IMR-90 (cell line): ENCODE measurements at regions not wholly inside any gene's neighbourhood (a gene's known extent, or its start where the extent isn't known, plus 50 kb on each side); places are given as distances from the start of the nearest gene placed in this dataset.

Experiments
- ATAC-seq: fragments of 200-7000 bp; cut with Tn5 transposase; 2 replicates; pipeline ENCODE4 v1.9.1; 2020; ENCODE audit warnings: low read depth, mild to moderate bottlenecking, moderate library complexity
- BruUV-seq: library from RNA; stranded (reverse); fragments of 400-500 nt; replicated peaks from 2 replicates; lab custom pipeline; 2021; lab: Mats Ljungman, UMichigan
- CTCF ChIA-PET: fragments of 300-600 bp; formaldehyde crosslinking; extraction: SDS; loops from one replicate; lab custom pipeline; 2021; ENCODE audit warnings: antibody characterized with exemption; lab: Yijun Ruan, JAX
- POLR2A ChIA-PET: fragments of 300-600 bp; sonication (Branson Sonifier 250); formaldehyde crosslinking; loops from one replicate; lab custom pipeline; 2022; ENCODE audit warnings: antibody characterized with exemption; ENCODE audit not compliant: unreplicated experiment; lab: Charles Lee
- DNase-seq: peaks from one replicate; pipeline ENCODE4 v3.0.0; 2013
- H2AFZ ChIP-seq: replicated peaks from 2 replicates; pipeline ENCODE3; 2013; ENCODE audit warnings: low read length, mild to moderate bottlenecking; ENCODE audit not compliant: poor library complexity
- H2AK5ac ChIP-seq: 2 replicates; pipeline ENCODE4 v1.6.1; 2013; ENCODE audit warnings: low read depth, low read length, inconsistent platforms
- H2AK9ac ChIP-seq: replicated peaks from 2 replicates; pipeline ENCODE3; 2013; ENCODE audit warnings: mild to moderate bottlenecking, low read depth, low read length, moderate library complexity; ENCODE audit not compliant: poor library complexity
- H2BK120ac ChIP-seq: 2 replicates; pipeline ENCODE4 v1.6.1; 2013; ENCODE audit warnings: low read depth, low read length, inconsistent platforms
- H2BK15ac ChIP-seq: 3 replicates; pipeline ENCODE4 v1.6.1; 2013; ENCODE audit warnings: low read depth, low read length, inconsistent platforms
- H2BK20ac ChIP-seq: 2 replicates; pipeline ENCODE4 v1.6.1; 2013; ENCODE audit warnings: low read depth, mild to moderate bottlenecking, inconsistent platforms, low read length, moderate library complexity
- H2BK5ac ChIP-seq: 2 replicates; pipeline ENCODE4 v1.6.1; 2013; ENCODE audit warnings: mild to moderate bottlenecking, low read depth, low read length, inconsistent platforms; ENCODE audit not compliant: poor library complexity, severe bottlenecking
- H3K14ac ChIP-seq: replicated peaks from 2 replicates; pipeline ENCODE4 v1.6.1; 2013; ENCODE audit warnings: low read depth, low read length, inconsistent platforms
- H3K18ac ChIP-seq: 2 replicates; pipeline ENCODE4 v1.6.1; 2013; ENCODE audit warnings: low read depth, low read length, control low read depth
- H3K23ac ChIP-seq: 2 replicates; pipeline ENCODE4 v1.6.1; 2013; ENCODE audit warnings: low read depth, low read length, inconsistent platforms
- H3K27ac ChIP-seq: 2 replicates; pipeline ENCODE4 v1.5.1; 2013; ENCODE audit warnings: mild to moderate bottlenecking, control low read depth, low read length; ENCODE audit not compliant: insufficient read depth
- H3K27me3 ChIP-seq: 2 replicates; pipeline ENCODE4 v1.6.1; 2013; ENCODE audit warnings: low read length; ENCODE audit not compliant: control insufficient read depth, insufficient read depth
- H3K36me3 ChIP-seq: 2 replicates; pipeline ENCODE4 v1.6.1; 2013; ENCODE audit warnings: low read length, mixed read lengths; ENCODE audit not compliant: control insufficient read depth, insufficient read depth
- H3K4ac ChIP-seq: 2 replicates; pipeline ENCODE4 v1.6.1; 2013; ENCODE audit warnings: low read depth, low read length, inconsistent platforms
- H3K4me1 ChIP-seq: 2 replicates; pipeline ENCODE4 v1.6.1; 2013; ENCODE audit warnings: low read length, mixed read lengths; ENCODE audit not compliant: control insufficient read depth, insufficient read depth
- H3K4me2 ChIP-seq: 2 replicates; pipeline ENCODE4 v1.6.1; 2013; ENCODE audit warnings: low read depth, mild to moderate bottlenecking, control low read depth, low read length, moderate library complexity
- H3K4me3 ChIP-seq: 2 replicates; pipeline ENCODE4 v1.5.1; 2013; ENCODE audit warnings: low read depth, mild to moderate bottlenecking, control low read depth, low read length, moderate library complexity; ENCODE audit not compliant: insufficient read depth
- H3K56ac ChIP-seq: 2 replicates; pipeline ENCODE4 v1.6.1; 2013; ENCODE audit warnings: low read length, inconsistent platforms; ENCODE audit not compliant: insufficient read depth; ENCODE audit errors: extremely low read depth
- H3K79me1 ChIP-seq, 2 experiments: 2 replicates each; pipeline ENCODE4 v1.6.1; 2013; ENCODE audit warnings: low read length in 2 of 2, inconsistent platforms in 1 of 2, low read depth in 1 of 2
- H3K9ac ChIP-seq: 2 replicates; pipeline ENCODE4 v1.6.1; 2013; ENCODE audit warnings: low read depth, low read length, control low read depth
- H3K9me1 ChIP-seq: 2 replicates; pipeline ENCODE4 v1.6.1; 2013; ENCODE audit warnings: low read length, inconsistent platforms; ENCODE audit not compliant: insufficient read depth
- H3K9me3 ChIP-seq: 2 replicates; pipeline ENCODE4 v1.6.1; 2013; ENCODE audit warnings: low read length; ENCODE audit not compliant: control insufficient read depth, insufficient read depth
- H4K20me1 ChIP-seq: 2 replicates; pipeline ENCODE4 v1.6.1; 2013; ENCODE audit warnings: low read length, inconsistent platforms; ENCODE audit not compliant: insufficient read depth
- H4K5ac ChIP-seq: 2 replicates; pipeline ENCODE4 v1.6.1; 2013; ENCODE audit warnings: mild to moderate bottlenecking, low read depth, low read length, control low read depth
- H4K8ac ChIP-seq, 2 experiments: 2 replicates each; pipeline ENCODE4 v1.6.1; 2013; ENCODE audit warnings: low read depth in 2 of 2, low read length in 2 of 2, control low read depth in 1 of 2, inconsistent platforms in 1 of 2
- H4K91ac ChIP-seq: 2 replicates; pipeline ENCODE4 v1.6.1; 2013; ENCODE audit warnings: low read depth, low read length, inconsistent platforms; ENCODE audit not compliant: insufficient read depth
- CEBPB ChIP-seq: IDR thresholded peaks from 2 replicates; pipeline ENCODE4 v1.6.1; 2012; ENCODE audit warnings: low read depth, low read length, improper control_type of control experiment
- CHD1 ChIP-seq: IDR thresholded peaks from 2 replicates; pipeline ENCODE4 v1.6.1; 2012; ENCODE audit warnings: low read depth, low read length, improper control_type of control experiment
- FOS ChIP-seq: fragments of 150-350 bp; IDR thresholded peaks from 2 replicates; pipeline ENCODE4 v1.6.1; 2016; ENCODE audit warnings: low read depth, low read length
- NFE2L2 ChIP-seq: fragments of 150-350 bp; IDR thresholded peaks from 2 replicates; pipeline ENCODE4 v1.6.1; 2016; ENCODE audit warnings: low read depth, mild to moderate bottlenecking, low read length
- SMC3 ChIP-seq: fragments of 150-350 bp; IDR thresholded peaks from 2 replicates; pipeline ENCODE4 v1.6.1; 2016; ENCODE audit warnings: low read depth, mild to moderate bottlenecking, antibody characterized with exemption, low read length, moderate library complexity
- WGBS, 2 experiments: methylation state at CpG; one replicate each; pipeline versions ENCODE4 v1.1.5 to v1.1.7; 2013; ENCODE audit warnings: missing lambda C conversion rate in 2 of 2; ENCODE audit not compliant: insufficient read length in 1 of 2; ENCODE audit errors: extremely low coverage in 2 of 2; 5-methylcytosine and 5-hydroxymethylcytosine counted together
- dilution Hi-C: fragments of 300-500 bp; cut with HindIII; formaldehyde crosslinking; loops from one replicate; pipeline ENCODE4 v1.14.3; 2018; ENCODE audit warnings: low sequenced_read_pairs; ENCODE audit not compliant: unreplicated experiment
- in situ Hi-C: fragments of 300-500 bp; cut with MboI; formaldehyde crosslinking; loops from 3 replicates; pipeline ENCODE4 v1.14.3; 2019; ENCODE audit warnings: low sequenced_read_pairs, inconsistent platforms, mixed read lengths
- intact Hi-C: fragments of 100-400 bp; cut with micrococcal nuclease; formaldehyde crosslinking; loops from 2 replicates; pipeline ENCODE4 v1.10.0; 2022
- TF ChIP-seq, protein P1 (sequence below): conservative IDR thresholded peaks from 2 replicates; pipeline ENCODE4 v1.5.1; 2012; ENCODE audit warnings: mild to moderate bottlenecking, low read depth, low read length, improper control_type of control experiment
- TF ChIP-seq, protein P2 (sequence below): fragments of 150-350 bp; IDR thresholded peaks from 2 replicates; pipeline ENCODE4 v1.6.1; 2017; ENCODE audit warnings: mild to moderate bottlenecking, antibody characterized with exemption, low read length, low read depth

GRCh38 chr10:28909875-28910274 is 232.6 kb downstream of the BAMBI start:
- dilution Hi-C loops (no loop called here), intact Hi-C loops (loop anchor here (2.0 to 10.0 kb wide), 3 partner anchors 68 to 231 kb away; no protein-coding TSS in a partner anchor), in situ Hi-C loops (no loop called here)
- H3K4me3 ChIP-seq, result no peak overlapping the region
- no peak overlapping the region for H4K5ac ChIP-seq
- no peaks in the 10 kb centered on the region for H4K20me1 ChIP-seq
- peak overlapping the region; percentile 76 for H2BK120ac ChIP-seq
- H3K4me2 ChIP-seq, result no peak overlapping the region
- H3K27me3 ChIP-seq, result no peaks in the 10 kb centered on the region
- H2AFZ ChIP-seq, result no peak overlapping the region
- H3K56ac ChIP-seq, result no peak overlapping the region
- no peaks in the 10 kb centered on the region for H3K9me3 ChIP-seq
- 100% methylated on average over 2 of the region's 5 CpGs; no CpG with 5 or more reads in 1 of the 2 experiments for WGBS, 2 experiments
- no peak for DNase-seq
- no TSS peak for BruUV-seq
- no peaks in the 10 kb centered on the region for H3K36me3 ChIP-seq
- H4K91ac ChIP-seq, result peak overlapping the region; percentile 75
- peak overlapping the region; percentile 39; the same call in 1 of the 2 replicates for H3K14ac ChIP-seq
- peaks cover 9% of the 10 kb centered on the region for H3K9me1 ChIP-seq
- H3K18ac ChIP-seq, result no peak overlapping the region
- no peak overlapping the region for H3K9ac ChIP-seq
- H2AK9ac ChIP-seq, result no peak overlapping the region
- no peak overlapping the region for H2BK5ac ChIP-seq
- POLR2A ChIA-PET, result no interaction called here
- H3K79me1 ChIP-seq, result no peaks in the 10 kb centered on the region
- ATAC-seq, result no peak
- H2BK15ac ChIP-seq, result peak overlapping the region; percentile 67; the same call in 2 of the 3 replicates
- H2AK5ac ChIP-seq, result peak overlapping the region; percentile 94
- H3K4me1 ChIP-seq, result peaks cover 15% of the 10 kb centered on the region
- peak overlapping the region; percentile 69 for H2BK20ac ChIP-seq
- peak overlapping the region in 1 of 2 experiments; percentile 51; a peak in 1 of 4 replicates for H4K8ac ChIP-seq
- no peak overlapping the region for H3K23ac ChIP-seq
- TF ChIP-seq NFE2L2 (no peak), FOS (no peak), SMC3 (no peak), CEBPB (no peak), CHD1 (no peak)
- TF ChIP-seq, protein P1, sequence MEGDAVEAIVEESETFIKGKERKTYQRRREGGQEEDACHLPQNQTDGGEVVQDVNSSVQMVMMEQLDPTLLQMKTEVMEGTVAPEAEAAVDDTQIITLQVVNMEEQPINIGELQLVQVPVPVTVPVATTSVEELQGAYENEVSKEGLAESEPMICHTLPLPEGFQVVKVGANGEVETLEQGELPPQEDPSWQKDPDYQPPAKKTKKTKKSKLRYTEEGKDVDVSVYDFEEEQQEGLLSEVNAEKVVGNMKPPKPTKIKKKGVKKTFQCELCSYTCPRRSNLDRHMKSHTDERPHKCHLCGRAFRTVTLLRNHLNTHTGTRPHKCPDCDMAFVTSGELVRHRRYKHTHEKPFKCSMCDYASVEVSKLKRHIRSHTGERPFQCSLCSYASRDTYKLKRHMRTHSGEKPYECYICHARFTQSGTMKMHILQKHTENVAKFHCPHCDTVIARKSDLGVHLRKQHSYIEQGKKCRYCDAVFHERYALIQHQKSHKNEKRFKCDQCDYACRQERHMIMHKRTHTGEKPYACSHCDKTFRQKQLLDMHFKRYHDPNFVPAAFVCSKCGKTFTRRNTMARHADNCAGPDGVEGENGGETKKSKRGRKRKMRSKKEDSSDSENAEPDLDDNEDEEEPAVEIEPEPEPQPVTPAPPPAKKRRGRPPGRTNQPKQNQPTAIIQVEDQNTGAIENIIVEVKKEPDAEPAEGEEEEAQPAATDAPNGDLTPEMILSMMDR, result no peak
- TF ChIP-seq, protein P2, sequence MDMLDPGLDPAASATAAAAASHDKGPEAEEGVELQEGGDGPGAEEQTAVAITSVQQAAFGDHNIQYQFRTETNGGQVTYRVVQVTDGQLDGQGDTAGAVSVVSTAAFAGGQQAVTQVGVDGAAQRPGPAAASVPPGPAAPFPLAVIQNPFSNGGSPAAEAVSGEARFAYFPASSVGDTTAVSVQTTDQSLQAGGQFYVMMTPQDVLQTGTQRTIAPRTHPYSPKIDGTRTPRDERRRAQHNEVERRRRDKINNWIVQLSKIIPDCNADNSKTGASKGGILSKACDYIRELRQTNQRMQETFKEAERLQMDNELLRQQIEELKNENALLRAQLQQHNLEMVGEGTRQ, result no peak
- H3K27ac ChIP-seq, result no peak overlapping the region
- CTCF ChIA-PET, result no interaction called here
- H3K4ac ChIP-seq, result peak overlapping the region; percentile 72
